Loucy (cell line): ENCODE measurements at regions not wholly inside any gene's neighbourhood (a gene's known extent, or its start where the extent isn't known, plus 50 kb on each side); places are given as distances from the start of the nearest gene placed in this dataset.

ENCODE experiments used
- CTCF ChIP-seq: fragments of 200-600 bp; sonication (generic); conservative IDR thresholded peaks from 2 replicates; pipeline ENCODE4 v1.5.1; 2014; ENCODE audit warnings: mild to moderate bottlenecking, antibody characterized with exemption, low read length
- EZH2phosphoT487 ChIP-seq: fragments of 200-600 bp; IDR thresholded peaks from 2 replicates; pipeline ENCODE4 v1.6.1; 2018; ENCODE audit warnings: antibody characterized with exemption, mild to moderate bottlenecking, moderate library complexity, borderline replicate concordance

DNA sequence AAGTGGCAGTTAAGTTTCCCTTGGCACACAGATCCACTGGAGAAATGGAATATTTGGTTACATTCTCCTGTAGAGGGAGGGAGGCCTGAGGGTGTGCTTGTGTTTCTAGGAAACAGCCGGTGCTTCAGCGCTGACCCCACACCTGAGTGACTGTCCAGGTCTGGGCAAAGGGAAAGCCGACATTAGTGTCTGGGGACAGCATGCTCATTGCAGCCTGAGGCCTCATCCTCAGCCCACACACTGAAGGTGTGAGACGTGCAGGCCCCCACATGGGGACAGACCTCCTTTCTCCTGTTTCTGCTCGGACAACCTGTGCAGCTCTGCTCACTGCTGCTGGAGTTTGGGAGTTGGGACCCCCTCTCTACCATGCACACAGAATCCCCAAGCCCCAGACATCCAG lies 178.3 kb downstream of the ACKR3 start:
- TF ChIP-seq CTCF: no peak
- TF ChIP-seq EZH2phosphoT487: no peak
